GM18507 (cell line): ENCODE measurements at regions not wholly inside any gene's neighbourhood (a gene's known extent, or its start where the extent isn't known, plus 50 kb on each side); places are given as distances from the start of the nearest gene placed in this dataset.
"Not testable (repeated sequence)": the region's sequence is repeated elsewhere in the genome, so short reads cannot be mapped to it uniquely, and the experiment has no call there.

Experiments used
- DNase-seq: peaks from one replicate; pipeline ENCODE4 v3.0.0; 2011; ENCODE audit warnings: low read depth; ENCODE audit not compliant: insufficient read length; ENCODE audit errors: extremely low spot score
- FAIRE-seq: peaks from 2 replicates; lab custom pipeline; 2011; peaks lifted over from hg19 to GRCh38; lab: Jason Lieb, UNC

GRCh38 chr12:19916196-19916753 is 452.1 kb upstream of the PDE3A start:
- DNase-seq (no peak), FAIRE-seq (no peak)

DNA sequence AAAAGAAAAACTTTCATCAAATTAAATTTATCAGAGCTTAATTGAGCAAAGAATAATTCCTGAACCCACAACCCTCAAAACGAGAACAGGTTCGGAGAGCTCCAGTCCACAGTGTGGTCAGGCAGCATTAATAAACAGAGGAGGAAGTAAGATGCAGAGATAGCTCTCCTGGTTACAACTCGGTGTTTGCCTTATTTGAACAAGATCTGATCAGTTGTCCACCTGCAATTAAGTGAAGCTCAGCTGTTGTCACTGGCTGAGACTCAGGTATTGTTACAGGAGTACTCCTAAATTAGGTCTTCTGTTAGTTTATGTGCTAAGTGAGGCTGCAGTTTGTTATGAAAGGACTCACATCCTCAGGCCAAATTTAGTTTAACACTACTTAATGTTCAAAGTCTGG is 451.4 kb upstream of the PDE3A start:
- no peak for FAIRE-seq
- no peak for DNase-seq

DNA sequence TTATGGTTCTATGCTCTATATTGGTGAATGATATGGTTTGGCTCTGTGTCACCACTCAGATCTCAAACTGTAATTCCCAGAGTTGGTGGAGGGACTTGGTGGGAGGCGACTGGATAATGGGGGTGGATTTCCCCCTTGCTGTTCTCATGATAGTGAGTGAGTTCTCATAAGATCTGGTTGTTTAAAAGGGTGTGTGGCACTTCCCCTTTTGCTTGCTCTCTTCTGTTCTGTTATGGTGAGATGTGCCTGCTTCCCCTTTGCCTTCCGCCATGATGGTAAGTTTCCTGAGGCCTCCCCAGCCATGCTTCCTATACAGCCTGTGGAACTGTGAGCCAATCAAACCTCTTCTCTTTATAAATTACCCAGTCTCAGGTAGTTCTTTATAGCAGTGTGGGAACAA is 446.6 kb upstream of the PDE3A start:
- not testable (repeated sequence) for DNase-seq, FAIRE-seq

- no peak for FAIRE-seq
- no peak for DNase-seq
Measured at GRCh38 chr12:19922717-19923116, 445.6 kb upstream of the PDE3A start.

GRCh38 chr12:19924360-19924759 is 444.0 kb upstream of the PDE3A start:
- FAIRE-seq (no peak), DNase-seq (no peak)

DNA sequence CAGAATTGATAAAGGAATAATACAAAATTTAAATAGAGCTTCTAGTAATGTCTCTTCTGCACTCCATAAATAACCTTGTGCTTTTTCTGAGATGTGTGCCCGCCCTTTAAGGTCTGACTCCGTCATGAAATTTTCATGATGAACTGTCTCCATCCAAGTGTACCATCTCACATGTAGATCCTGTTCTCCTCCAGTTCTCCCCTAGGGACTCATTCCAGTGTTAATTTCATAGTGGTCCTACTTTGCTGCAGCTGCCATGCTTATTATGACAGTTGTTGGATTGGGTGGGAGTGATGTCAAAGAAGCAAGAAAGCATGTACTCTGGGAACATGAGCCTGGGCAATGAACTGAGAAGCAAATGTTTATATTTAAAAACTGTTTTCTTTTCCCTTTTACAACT is 442.5 kb upstream of the PDE3A start:
- FAIRE-seq, result no peak
- no peak for DNase-seq

GRCh38 chr12:19926266-19926665 is 442.1 kb upstream of the PDE3A start:
- DNase-seq (no peak), FAIRE-seq (no peak)

GRCh38 chr12:19927661-19928060 is 440.7 kb upstream of the PDE3A start:
- no peak for DNase-seq
- no peak for FAIRE-seq

GRCh38 chr12:19932413-19932812 is 435.9 kb upstream of the PDE3A start:
- FAIRE-seq (no peak), DNase-seq (no peak)

DNA sequence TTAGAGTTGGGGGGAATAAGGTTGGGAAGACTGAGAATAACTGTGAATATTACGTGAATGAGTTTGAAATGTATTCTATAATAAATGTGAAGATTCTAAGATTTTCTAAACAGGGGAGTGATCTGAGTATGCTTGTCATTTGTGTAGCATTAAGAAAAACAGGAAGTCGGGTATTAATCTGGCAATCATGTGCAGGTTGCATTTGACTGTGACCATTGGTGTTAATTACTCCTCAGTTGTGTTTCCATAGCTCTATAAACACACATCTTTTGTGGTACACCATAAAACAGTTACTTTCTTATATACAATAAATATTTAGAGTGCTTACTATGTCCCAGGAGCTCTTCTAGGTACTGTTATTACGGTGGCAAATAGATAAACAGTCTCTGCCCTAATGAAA is 434.4 kb upstream of the PDE3A start:
- DNase-seq, result no peak
- FAIRE-seq, result no peak

- DNase-seq (no peak), FAIRE-seq (no peak)
Measured at GRCh38 chr12:19937161-19937560, 431.2 kb upstream of the PDE3A start.

- no peak for FAIRE-seq
- no peak for DNase-seq
Measured at GRCh38 chr12:19938031-19938430, 430.3 kb upstream of the PDE3A start.

DNA sequence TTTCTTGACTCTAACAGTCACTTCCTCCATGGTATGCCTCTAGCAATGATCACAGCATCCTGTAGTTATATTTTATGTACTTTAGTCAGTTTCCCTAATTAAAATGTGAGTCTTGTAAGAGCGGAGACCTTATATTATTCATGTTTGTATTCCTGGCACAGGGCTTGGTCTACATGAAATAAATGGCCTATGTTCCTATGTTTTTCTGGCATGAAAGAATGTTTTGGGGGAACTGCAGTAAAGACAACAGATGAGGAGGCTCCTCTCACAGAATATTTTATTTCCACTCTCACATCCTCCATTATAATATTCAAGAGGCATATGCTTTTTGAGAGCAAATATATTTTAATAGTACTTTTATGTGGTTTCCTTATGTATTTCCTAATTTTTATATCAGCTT is 429.8 kb upstream of the PDE3A start:
- no peak for FAIRE-seq
- no peak for DNase-seq

GRCh38 chr12:19940267-19940666 is 428.1 kb upstream of the PDE3A start:
- no peak for FAIRE-seq
- no peak for DNase-seq

DNA sequence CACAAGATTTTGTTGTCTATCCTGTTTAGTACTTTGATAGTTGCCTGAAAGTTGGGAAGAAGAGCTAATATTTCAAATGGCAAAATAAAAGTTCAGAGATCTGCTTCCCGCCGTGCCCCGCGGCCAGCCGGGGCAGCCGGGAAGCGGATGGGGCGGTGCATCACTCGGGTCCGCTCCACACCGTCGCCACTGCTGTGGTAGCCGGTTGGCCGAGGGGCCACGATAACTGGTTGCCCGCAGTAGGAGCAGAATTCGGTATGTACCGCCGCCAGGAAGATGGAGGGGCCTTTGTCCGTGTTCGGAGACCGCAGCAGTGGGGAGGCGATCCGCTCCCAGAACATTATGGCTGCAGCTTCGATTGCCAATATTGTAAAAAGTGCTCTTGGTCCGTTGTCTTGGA is 427.2 kb upstream of the PDE3A start:
- no peak for DNase-seq
- no peak for FAIRE-seq

GRCh38 chr12:19945559-19946435 is 422.5 kb upstream of the PDE3A start:
- FAIRE-seq, result no peak
- DNase-seq, result no peak

GRCh38 chr12:19946550-19946949 is 421.8 kb upstream of the PDE3A start:
- FAIRE-seq (no peak), DNase-seq (no peak)

GRCh38 chr12:19947344-19947743 is 421.0 kb upstream of the PDE3A start:
- no peak for FAIRE-seq

DNA sequence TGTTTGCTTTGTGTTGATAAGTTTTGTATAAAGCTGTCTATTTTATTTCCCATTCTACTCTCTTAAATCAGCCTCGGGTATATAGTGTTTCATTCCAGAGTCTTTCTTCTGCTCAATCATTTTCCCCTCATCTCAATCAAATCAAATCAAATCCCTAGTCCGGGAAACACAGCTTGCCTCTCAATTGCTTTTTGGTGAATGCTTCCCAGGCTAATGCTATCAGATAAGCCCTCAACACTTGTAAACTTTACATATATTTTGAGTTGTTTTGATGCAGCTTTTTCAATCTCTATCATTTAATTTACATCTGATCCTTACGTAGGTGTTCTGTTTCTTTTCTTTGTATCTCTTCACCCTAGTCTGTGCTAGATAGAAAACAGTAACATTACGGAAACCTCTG is 416.7 kb upstream of the PDE3A start:
- DNase-seq (no peak), FAIRE-seq (no peak)

More at GRCh38 chr12:19947344-19947743, 421.0 kb upstream of the PDE3A start:
- no peak for DNase-seq

GRCh38 chr12:19953734-19954133 is 414.6 kb upstream of the PDE3A start:
- DNase-seq (no peak), FAIRE-seq (no peak)

- DNase-seq (no peak), FAIRE-seq (no peak)
Measured at GRCh38 chr12:19954163-19954562, 414.2 kb upstream of the PDE3A start.
